GM12878 (cell line): ENCODE measurements at regions not wholly inside any gene's neighbourhood (a gene's known extent, or its start where the extent isn't known, plus 50 kb on each side); places are given as distances from the start of the nearest gene placed in this dataset.

Experiments used
- ATAC-seq: fragments of 200-7000 bp; cut with Tn5 transposase; 3 replicates; pipeline ENCODE4 v1.9.1; 2020; ENCODE audit warnings: mild to moderate bottlenecking, moderate library complexity
- BruUV-seq: library from RNA; stranded (reverse); fragments of 400-500 nt; replicated peaks from 2 replicates; lab custom pipeline; 2021; lab: Mats Ljungman, UMichigan
- CTCF ChIA-PET: fragments of 300-600 bp; sonication (Branson Sonifier 250); formaldehyde crosslinking; extraction: SDS; loops from one replicate; lab custom pipeline; 2021; ENCODE audit warnings: inconsistent platforms; lab: Yijun Ruan, JAX
- POLR2A ChIA-PET: fragments of 350-600 bp; formaldehyde crosslinking; extraction: SDS; loops from one replicate; lab custom pipeline; 2021; ENCODE audit warnings: inconsistent platforms; lab: Charles Lee
- RAD21 ChIA-PET: fragments of 300-600 bp; sonication (Branson Sonifier 250); formaldehyde crosslinking; loops from one replicate; lab custom pipeline; 2023; ENCODE audit warnings: antibody characterized with exemption; ENCODE audit not compliant: unreplicated experiment; lab: Charles Lee
- SMC1A ChIA-PET: fragments of 300-600 bp; sonication (Branson Sonifier 250); formaldehyde crosslinking; loops from one replicate; lab custom pipeline; 2023; ENCODE audit not compliant: unreplicated experiment, uncharacterized antibody; lab: Charles Lee
- DNase-seq: peaks from one replicate; pipeline ENCODE4 v3.0.0-alpha.2; 2011; ENCODE audit warnings: low read depth, low spot score
- FAIRE-seq: peaks from 3 replicates; lab custom pipeline; 2011; peaks lifted over from hg19 to GRCh38; lab: Jason Lieb, UNC
- H2AFZ ChIP-seq: 2 replicates; pipeline ENCODE4 v1.6.0; 2011; ENCODE audit warnings: low read depth, low read length, control low read depth; ENCODE audit not compliant: control insufficient read depth
- H3K27ac ChIP-seq: 2 replicates; pipeline ENCODE4 v1.5.1; 2011; ENCODE audit warnings: control low read depth; ENCODE audit not compliant: control insufficient read depth, insufficient read depth
- H3K27me3 ChIP-seq, 2 experiments: replicated peaks in 1 of 2; 2 replicates each; pipeline versions ENCODE4 v1.6.0 to v1.6.1; 2011; ENCODE audit warnings: low read length in 1 of 2; ENCODE audit not compliant: control insufficient read depth in 2 of 2, insufficient read depth in 2 of 2
- H3K36me3 ChIP-seq, 2 experiments: 2 replicates each; pipeline ENCODE4 v1.5.1; 2011; ENCODE audit warnings: low read length in 1 of 2; ENCODE audit not compliant: control insufficient read depth in 2 of 2, insufficient read depth in 2 of 2
- H3K4me1 ChIP-seq: 2 replicates; pipeline ENCODE4 v1.6.1; 2011; ENCODE audit warnings: mild to moderate bottlenecking, low read length, moderate library complexity, mixed read lengths; ENCODE audit not compliant: control insufficient read depth, insufficient read depth
- H3K4me2 ChIP-seq: 2 replicates; pipeline ENCODE4 v1.6.0; 2011; ENCODE audit warnings: control low read depth; ENCODE audit not compliant: control insufficient read depth, insufficient read depth
- H3K4me3 ChIP-seq: fragments of 200-600 bp; sonication (generic); 2 replicates; pipeline ENCODE4 v1.5.1; 2016
- H3K79me2 ChIP-seq: 2 replicates; pipeline ENCODE4 v1.6.0; 2011; ENCODE audit warnings: low read length; ENCODE audit not compliant: control insufficient read depth, insufficient read depth
- H3K9ac ChIP-seq: 2 replicates; pipeline ENCODE4 v1.8.0; 2011; ENCODE audit warnings: low read length, control low read depth, mixed read lengths; ENCODE audit not compliant: control insufficient read depth, insufficient read depth
- H3K9me3 ChIP-seq: replicated peaks from 3 replicates; pipeline ENCODE4 v1.5.1; 2011; ENCODE audit warnings: mild to moderate bottlenecking, low read length; ENCODE audit not compliant: control insufficient read depth, insufficient read depth
- H4K20me1 ChIP-seq: 2 replicates; pipeline ENCODE4 v1.6.0; 2011; ENCODE audit not compliant: control insufficient read depth, insufficient read depth
- CHD2 ChIP-seq: IDR thresholded peaks from 2 replicates; pipeline ENCODE4 v1.6.1; 2011; ENCODE audit warnings: low read depth, low read length, improper control_type of control experiment, borderline replicate concordance
- ESRRA ChIP-seq: IDR thresholded peaks from 2 replicates; pipeline ENCODE4 v1.6.1; 2012; ENCODE audit warnings: mild to moderate bottlenecking, low read length, improper control_type of control experiment
- KDM1A ChIP-seq: fragments of 200-600 bp; sonication (generic); IDR thresholded peaks from 2 replicates; pipeline ENCODE4 v1.6.1; 2016; ENCODE audit warnings: borderline replicate concordance
- MEF2B ChIP-seq: fragments of 450-650 bp; IDR thresholded peaks from 2 replicates; pipeline ENCODE4 v1.6.1; 2018; ENCODE audit warnings: mild to moderate bottlenecking, moderate library complexity; ENCODE audit not compliant: partially characterized antibody, poor library complexity, severe bottlenecking
- NR2F1 ChIP-seq: fragments of 450-650 bp; conservative IDR thresholded peaks from 2 replicates; pipeline ENCODE4 v1.6.1; 2017; ENCODE audit warnings: mild to moderate bottlenecking
- PAX5 ChIP-seq: IDR thresholded peaks from 2 replicates; pipeline ENCODE4 v1.6.1; 2011; ENCODE audit warnings: low read depth, low read length, borderline replicate concordance
- POLR2AphosphoS5 ChIP-seq: IDR thresholded peaks from 2 replicates; pipeline ENCODE4 v1.6.1; 2011; ENCODE audit warnings: mild to moderate bottlenecking, low read length, inconsistent platforms
- SIN3A ChIP-seq: IDR thresholded peaks from 2 replicates; pipeline ENCODE4 v1.6.1; 2012; ENCODE audit warnings: low read depth, low read length, improper control_type of control experiment
- ZNF217 ChIP-seq: fragments of 450-650 bp; IDR thresholded peaks from 2 replicates; pipeline ENCODE4 v1.6.1; 2017; ENCODE audit warnings: antibody characterized with exemption, mild to moderate bottlenecking
- WGBS: methylation state at CpG from one replicate; pipeline ENCODE4 v1.1.6; 2016; ENCODE audit warnings: low lambda C conversion rate; ENCODE audit not compliant: insufficient replicate concordance, insufficient coverage; ENCODE audit errors: missing lambda C conversion rate; 5-methylcytosine and 5-hydroxymethylcytosine counted together
- in situ Hi-C: fragments of 300-500 bp; cut with MboI; formaldehyde crosslinking; loops from 9 replicates; pipeline ENCODE4 v1.14.3; 2018; ENCODE audit warnings: mixed read lengths
- intact Hi-C: fragments of 100-400 bp; cut with micrococcal nuclease; formaldehyde crosslinking; loops from one replicate; pipeline ENCODE4 v1.14.2; 2022; ENCODE audit not compliant: unreplicated experiment
- TF ChIP-seq, protein P1 (sequence below): fragments of 450-650 bp; IDR thresholded peaks from 2 replicates; pipeline ENCODE4 v1.6.1; 2018; ENCODE audit warnings: borderline replicate concordance, mild to moderate bottlenecking; ENCODE audit not compliant: partially characterized antibody

GRCh38 chr20:51871943-51872342 lies 69.6 kb upstream of the SALL4 start:
- in situ Hi-C loops (no loop called here), intact Hi-C loops (no loop called here)
- no peak for DNase-seq
- SMC1A ChIA-PET: no interaction called here
- Histone ChIP-seq H3K9ac (no peak overlapping the region), H3K36me3 (no peaks in the 10 kb centered on the region), H4K20me1 (no peaks in the 10 kb centered on the region), H3K9me3 (no peaks in the 10 kb centered on the region), H3K4me2 (no peak overlapping the region), H3K27ac (no peak overlapping the region), H3K4me3 (no peak overlapping the region), H3K79me2 (no peaks in the 10 kb centered on the region), H3K27me3 (no peaks in the 10 kb centered on the region), H2AFZ (no peak overlapping the region), H3K4me1 (no peaks in the 10 kb centered on the region)
- FAIRE-seq: no peak
- BruUV-seq: no TSS peak
- TF ChIP-seq ZNF217 (no peak), MEF2B (no peak), ESRRA (no peak), SIN3A (no peak), KDM1A (no peak), POLR2AphosphoS5 (no peak), CHD2 (no peak), NR2F1 (no peak), PAX5 (no peak)
- TF ChIP-seq, protein P1, sequence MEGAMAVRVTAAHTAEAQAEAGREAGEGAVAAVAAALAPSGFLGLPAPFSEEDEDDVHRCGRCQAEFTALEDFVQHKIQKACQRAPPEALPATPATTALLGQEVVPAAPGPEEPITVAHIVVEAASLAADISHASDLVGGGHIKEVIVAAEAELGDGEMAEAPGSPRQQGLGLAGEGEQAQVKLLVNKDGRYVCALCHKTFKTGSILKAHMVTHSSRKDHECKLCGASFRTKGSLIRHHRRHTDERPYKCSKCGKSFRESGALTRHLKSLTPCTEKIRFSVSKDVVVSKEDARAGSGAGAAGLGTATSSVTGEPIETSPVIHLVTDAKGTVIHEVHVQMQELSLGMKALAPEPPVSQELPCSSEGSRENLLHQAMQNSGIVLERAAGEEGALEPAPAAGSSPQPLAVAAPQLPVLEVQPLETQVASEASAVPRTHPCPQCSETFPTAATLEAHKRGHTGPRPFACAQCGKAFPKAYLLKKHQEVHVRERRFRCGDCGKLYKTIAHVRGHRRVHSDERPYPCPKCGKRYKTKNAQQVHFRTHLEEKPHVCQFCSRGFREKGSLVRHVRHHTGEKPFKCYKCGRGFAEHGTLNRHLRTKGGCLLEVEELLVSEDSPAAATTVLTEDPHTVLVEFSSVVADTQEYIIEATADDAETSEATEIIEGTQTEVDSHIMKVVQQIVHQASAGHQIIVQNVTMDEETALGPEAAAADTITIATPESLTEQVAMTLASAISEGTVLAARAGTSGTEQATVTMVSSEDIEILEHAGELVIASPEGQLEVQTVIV: no peak
- POLR2A ChIA-PET: no interaction called here
- no peak for ATAC-seq
- WGBS: 67% methylated on average over 7 of the region's 7 CpGs
- RAD21 ChIA-PET: no interaction called here
- CTCF ChIA-PET: no interaction called here
